Hypothalamus (tissue), 51 donors: ENCODE measurements at regions not wholly inside any gene's neighbourhood (a gene's known extent, or its start where the extent isn't known, plus 50 kb on each side); places are given as distances from the start of the nearest gene placed in this dataset.
"Not testable (repeated sequence)": the region's sequence is repeated elsewhere in the genome, so short reads cannot be mapped to it uniquely, and the experiment has no call there.

Experiments
- DNase-seq, 51 donors: peaks; one replicate each; lab custom pipeline; 2025; lab: John Stamatoyannopoulos, UW

DNA sequence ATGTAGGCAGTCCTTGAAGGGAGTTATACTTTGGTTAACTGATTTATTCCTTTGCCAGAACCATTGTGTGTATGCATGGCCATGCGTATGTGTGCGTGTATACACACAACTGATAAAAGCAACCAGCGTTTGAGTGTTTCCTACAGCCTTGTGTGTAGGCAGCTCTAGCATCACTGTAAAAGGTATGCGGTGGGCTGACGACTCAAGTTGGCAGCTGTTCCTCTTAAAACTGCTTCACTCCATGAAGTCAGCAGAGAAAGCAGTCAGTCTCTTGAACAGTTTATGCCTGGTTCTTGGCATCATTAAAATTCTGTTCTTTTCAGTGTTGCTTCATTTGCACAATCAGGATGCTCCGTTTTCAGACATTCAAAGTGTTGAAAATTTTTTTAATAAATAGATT, 103.5 kb upstream of the FRMPD4 start:
- DNase-seq: peak in 1 of 51 donors; percentile 0

DNA sequence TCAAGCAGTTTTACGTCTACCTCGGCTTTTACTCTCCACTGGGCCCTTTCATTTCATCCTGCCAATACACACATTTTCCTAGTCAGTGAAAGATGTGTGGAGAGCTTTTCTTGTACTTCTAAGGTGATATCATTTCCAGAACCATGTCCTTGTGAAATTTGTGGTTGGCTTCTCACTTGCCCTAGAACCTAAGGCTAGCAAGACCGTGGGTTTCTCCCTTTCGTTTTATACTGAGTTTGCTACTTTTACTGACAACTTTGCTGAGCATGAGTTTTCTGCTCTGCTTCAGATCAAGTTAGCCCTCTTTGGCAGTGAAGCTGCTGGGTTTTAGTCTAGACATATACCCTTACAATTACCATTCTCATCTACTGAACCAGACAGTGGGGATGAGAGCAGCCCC, 95.7 kb upstream of the FRMPD4 start:
- no peak for DNase-seq

DNA sequence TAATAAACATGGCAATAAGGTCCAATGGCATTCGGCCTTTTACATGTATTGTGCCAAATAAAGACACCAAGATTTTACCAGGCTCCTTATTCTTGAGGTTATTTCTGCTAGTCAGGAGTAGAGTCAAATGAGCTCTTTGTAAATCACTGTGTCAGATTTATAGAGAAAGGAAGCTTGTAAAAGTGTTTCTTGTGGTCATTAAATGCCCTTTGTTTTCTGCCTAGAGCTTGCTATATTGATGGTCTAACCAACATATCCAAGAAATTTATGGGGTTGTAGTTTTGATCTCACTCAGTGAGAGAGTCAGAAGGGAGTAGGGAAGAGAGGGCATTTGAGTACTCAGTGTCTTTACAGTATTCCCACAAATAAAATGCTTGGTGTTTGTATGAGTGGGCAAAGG, 86.2 kb upstream of the FRMPD4 start:
- DNase-seq: no peak

DNA sequence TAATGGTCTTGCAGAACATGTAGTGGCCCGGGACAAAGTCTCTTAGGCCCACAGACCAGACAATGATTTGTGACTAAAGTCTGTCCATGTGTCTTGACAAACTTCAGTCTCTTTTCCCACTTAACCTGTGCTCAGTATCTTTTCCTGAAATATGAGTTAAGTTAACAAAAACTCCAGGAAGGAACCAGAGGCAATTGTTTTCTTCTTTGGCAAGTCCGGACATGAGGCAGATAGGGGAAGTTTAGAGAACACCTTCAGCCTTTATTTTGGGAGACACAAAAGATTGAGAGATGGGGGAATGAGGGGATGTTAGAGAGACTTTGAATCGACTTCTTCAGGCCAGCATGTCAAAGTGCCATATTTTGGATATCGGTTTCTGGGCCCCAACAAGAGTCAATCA, 80.2 kb upstream of the FRMPD4 start:
- no peak for DNase-seq

DNA sequence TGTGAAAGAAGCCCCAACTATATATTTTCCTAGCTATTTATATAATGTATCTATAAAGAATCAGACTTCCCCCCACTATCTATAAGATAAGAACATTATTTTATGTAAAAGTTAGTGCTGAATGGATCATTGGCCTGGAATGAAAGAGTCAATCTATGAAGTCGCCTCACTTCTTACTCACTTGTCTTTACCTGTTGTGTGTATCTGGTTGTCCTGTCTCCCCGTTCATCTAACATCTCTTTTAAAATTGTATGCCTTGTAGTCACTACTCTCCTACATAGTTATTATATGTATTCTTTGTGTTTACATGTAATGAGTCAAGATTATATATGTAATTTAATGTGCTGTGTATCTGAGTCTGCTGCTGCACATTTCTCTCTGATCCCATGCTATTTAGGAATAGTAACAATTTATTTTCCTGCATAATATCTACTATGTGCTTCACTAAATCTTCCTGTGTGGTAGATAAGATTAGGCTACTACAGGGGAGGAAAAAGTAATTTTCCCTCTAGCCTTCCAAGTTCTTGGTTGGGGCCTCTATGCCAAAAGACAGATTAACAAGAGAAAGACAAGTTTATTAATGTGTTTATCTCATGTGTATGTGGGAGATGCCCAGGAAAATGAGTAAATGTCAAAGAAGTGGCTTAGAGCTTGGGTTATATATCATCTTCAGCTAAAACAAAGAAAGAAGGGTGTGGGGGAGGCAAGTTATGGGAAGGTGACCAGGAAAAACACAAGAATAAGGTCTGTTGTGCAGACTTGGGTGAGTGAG, 77.6 kb upstream of the FRMPD4 start:
- DNase-seq: no peak

DNA sequence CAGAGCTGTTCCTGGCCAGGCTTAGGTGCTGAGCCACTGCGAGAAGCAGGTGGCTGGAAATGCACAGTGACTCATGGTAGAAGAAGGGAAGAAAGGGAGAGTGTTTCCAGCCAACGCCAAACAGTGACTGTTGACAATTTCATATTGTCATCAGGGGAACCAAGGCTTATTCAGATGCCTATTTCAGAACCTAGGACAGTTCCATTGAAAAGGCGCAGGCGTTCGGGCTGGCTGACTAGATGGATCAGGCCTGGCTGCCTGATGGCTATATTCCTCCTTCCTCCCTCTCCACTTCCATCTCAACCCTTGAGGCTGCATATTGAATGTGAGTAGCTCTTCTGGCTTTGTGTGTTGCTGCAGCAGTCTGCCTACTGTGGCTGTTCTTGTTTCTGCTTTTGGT, 73.0 kb upstream of the FRMPD4 start:
- peak in 1 of 51 donors; percentile 7 for DNase-seq

DNA sequence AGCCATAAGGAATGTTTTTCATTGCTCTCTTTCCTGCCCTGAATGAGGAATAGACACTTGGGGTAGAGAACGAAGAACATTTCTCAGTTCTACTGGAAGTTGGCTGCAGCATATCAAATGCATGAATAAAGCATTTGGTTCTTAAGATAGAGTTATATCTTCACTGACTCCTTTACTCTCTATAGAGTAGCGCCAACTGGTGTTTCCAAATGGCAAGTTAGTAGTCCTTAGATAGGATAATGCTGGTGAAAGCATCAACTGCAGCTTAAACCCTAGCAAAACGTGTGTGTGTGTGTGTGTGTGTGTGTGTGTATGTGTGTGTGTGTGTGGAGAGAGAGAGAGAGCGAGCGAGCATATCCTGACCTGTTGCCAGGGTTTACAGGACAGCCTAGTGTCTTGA, 62.2 kb upstream of the FRMPD4 start:
- no peak for DNase-seq

DNA sequence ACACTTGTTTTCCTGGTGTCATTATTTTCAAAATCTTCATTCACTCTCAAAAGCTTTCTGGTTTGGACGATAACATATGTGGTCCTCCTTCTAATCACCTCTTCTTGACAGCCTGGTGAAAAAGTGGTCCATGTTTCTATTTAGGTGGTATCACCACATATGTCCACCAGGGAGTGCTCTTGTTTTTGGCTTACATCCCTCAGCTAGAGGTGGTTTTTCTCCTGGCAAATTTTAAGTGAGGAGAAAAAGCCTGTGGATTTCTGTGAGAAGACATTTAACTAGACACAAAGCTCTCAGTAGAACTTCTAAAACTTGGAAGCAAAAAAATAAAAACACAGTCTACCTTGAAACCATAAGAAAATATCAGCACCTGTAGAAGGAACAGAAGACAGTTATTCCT, 58.0 kb upstream of the FRMPD4 start:
- peak in 1 of 51 donors; percentile 0 for DNase-seq

DNA sequence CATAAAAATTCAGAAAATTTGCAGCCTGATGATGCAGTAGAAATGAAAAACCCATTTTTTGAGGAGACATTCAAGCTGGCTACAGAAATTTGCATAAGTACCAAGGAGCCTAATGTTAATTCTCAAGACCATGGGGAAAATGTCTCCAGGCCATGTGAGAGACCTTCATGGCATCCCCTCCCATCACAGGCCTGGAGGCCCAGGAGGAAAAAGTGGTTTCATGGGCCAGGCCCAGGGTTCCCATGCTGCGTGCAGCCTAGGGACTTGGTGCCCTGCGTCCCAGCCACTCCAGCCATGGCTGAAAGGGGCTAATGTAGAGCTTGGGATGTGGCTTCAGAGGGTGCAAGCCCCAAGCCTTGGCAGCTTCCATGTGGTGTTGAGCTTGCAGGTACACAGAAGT, 55.3 kb upstream of the FRMPD4 start:
- DNase-seq: not testable (repeated sequence)
